GM18502 (cell line): ENCODE measurements at regions not wholly inside any gene's neighbourhood (a gene's known extent, or its start where the extent isn't known, plus 50 kb on each side); places are given as distances from the start of the nearest gene placed in this dataset.

Source experiments
- ATAC-seq: cut with Tn5 transposase; IDR thresholded peaks from one replicate; pipeline ENCODE4 v1.9.1; 2021; ENCODE audit warnings: mild to moderate bottlenecking; ENCODE audit not compliant: unreplicated experiment, poor library complexity

DNA sequence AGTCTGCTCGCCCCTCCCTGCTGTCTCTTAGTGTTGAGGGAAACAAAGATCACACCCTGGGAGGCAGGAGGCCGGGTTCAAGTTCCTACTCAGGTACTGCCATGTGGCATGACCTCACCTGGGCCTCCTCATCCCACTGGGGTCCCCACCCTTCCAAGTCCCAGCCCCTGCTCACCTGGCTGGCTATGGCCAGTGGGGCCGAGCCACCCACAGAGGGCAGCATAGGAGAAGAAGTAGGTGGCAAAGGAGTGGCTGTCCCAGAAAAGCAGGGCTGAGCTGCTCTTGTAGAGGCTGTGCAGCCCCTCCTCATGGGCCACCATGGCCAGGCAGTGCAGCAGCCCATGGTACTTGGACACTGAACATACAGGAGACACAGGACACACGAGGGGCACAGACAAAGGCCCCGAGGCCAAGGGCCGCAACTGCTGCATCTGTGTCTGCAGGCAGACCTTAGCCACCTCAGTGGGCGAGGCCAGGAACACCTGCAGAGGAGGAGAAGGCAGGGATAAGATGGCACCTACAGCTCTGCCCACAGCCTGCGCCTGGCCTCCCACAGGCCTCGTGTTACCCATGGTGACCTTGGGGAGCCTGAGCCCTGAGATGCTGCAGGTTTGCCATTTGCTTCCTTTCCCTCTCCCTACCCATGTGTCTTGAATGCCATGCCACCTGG, 50.6 kb upstream of the MPEG1 start:
- ATAC-seq: no peak
